NT2/D1 (cell line): ENCODE measurements at regions not wholly inside any gene's neighbourhood (a gene's known extent, or its start where the extent isn't known, plus 50 kb on each side); places are given as distances from the start of the nearest gene placed in this dataset.

Experiments
- DNase-seq: peaks from one replicate; pipeline ENCODE4 v3.0.0-alpha.2; 2011; ENCODE audit warnings: low read depth, low spot score
- H3K27me3 ChIP-seq: 2 replicates; pipeline ENCODE4 v1.6.0; 2011; ENCODE audit warnings: mild to moderate bottlenecking; ENCODE audit not compliant: insufficient read length, insufficient read depth
- H3K36me3 ChIP-seq: 2 replicates; pipeline ENCODE4 v1.6.1; 2011; ENCODE audit warnings: mild to moderate bottlenecking, low read length, mixed read lengths; ENCODE audit not compliant: insufficient read depth, insufficient read length
- H3K4me1 ChIP-seq: 2 replicates; pipeline ENCODE4 v1.5.1; 2011; ENCODE audit not compliant: insufficient read depth, insufficient read length
- H3K4me3 ChIP-seq: 2 replicates; pipeline ENCODE4 v1.5.1; 2011; ENCODE audit warnings: low read depth; ENCODE audit not compliant: insufficient read length
- H3K9ac ChIP-seq: 2 replicates; pipeline ENCODE4 v1.6.0; 2011; ENCODE audit warnings: low read depth; ENCODE audit not compliant: insufficient read length
- H3K9me3 ChIP-seq: 2 replicates; pipeline ENCODE4 v1.5.1; 2011; ENCODE audit warnings: mild to moderate bottlenecking, low read length; ENCODE audit not compliant: insufficient read depth
- SUZ12 ChIP-seq: IDR thresholded peaks from 2 replicates; pipeline ENCODE4 v1.6.1; 2011; ENCODE audit not compliant: insufficient read length, insufficient read depth; ENCODE audit errors: extremely low read depth
- YY1 ChIP-seq: IDR thresholded peaks from 2 replicates; pipeline ENCODE4 v1.6.1; 2011; ENCODE audit not compliant: insufficient read length, insufficient read depth
- ZNF274 ChIP-seq: IDR thresholded peaks from 2 replicates; pipeline ENCODE4 v1.6.1; 2011; ENCODE audit warnings: mild to moderate bottlenecking, low read depth, low read length

GRCh38 chr5:77948476-77948875 is 172.3 kb upstream of the TBCA start:
- Histone ChIP-seq H3K27me3 (peaks cover 25% of the 10 kb centered on the region), H3K9me3 (no peaks in the 10 kb centered on the region), H3K9ac (no peak overlapping the region), H3K36me3 (no peaks in the 10 kb centered on the region), H3K4me3 (no peak overlapping the region), H3K4me1 (no peaks in the 10 kb centered on the region)
- DNase-seq: no peak
- no peak for TF ChIP-seq ZNF274

GRCh38 chr5:77947041-77947428 is 170.9 kb upstream of the TBCA start:
- Histone ChIP-seq H3K4me1 (no peaks in the 10 kb centered on the region), H3K4me3 (no peak overlapping the region), H3K36me3 (no peaks in the 10 kb centered on the region), H3K9me3 (no peaks in the 10 kb centered on the region), H3K9ac (no peak overlapping the region), H3K27me3 (peaks cover 20% of the 10 kb centered on the region)
- DNase-seq: no peak
- TF ChIP-seq SUZ12 (no peak), ZNF274 (no peak), YY1 (no peak)

- no peak for DNase-seq
- Histone ChIP-seq H3K36me3 (no peaks in the 10 kb centered on the region), H3K4me3 (no peak overlapping the region)
Measured at GRCh38 chr5:77946381-77947040, 170.4 kb upstream of the TBCA start.

GRCh38 chr5:77945874-77946273 is 169.7 kb upstream of the TBCA start:
- H3K4me3 ChIP-seq: no peak overlapping the region
- no peaks in the 10 kb centered on the region for H3K4me1 ChIP-seq
- H3K27me3 ChIP-seq: peaks cover 9% of the 10 kb centered on the region
- DNase-seq: no peak
- TF ChIP-seq ZNF274: no peak
- no peak for TF ChIP-seq SUZ12
- no peak for TF ChIP-seq YY1
- H3K9me3 ChIP-seq: no peaks in the 10 kb centered on the region
- no peaks in the 10 kb centered on the region for H3K36me3 ChIP-seq
- no peak overlapping the region for H3K9ac ChIP-seq

More at GRCh38 chr5:77946381-77947040, 170.4 kb upstream of the TBCA start:
- H3K9me3 ChIP-seq: no peaks in the 10 kb centered on the region
- H3K9ac ChIP-seq: no peak overlapping the region
- H3K27me3 ChIP-seq: peaks cover 15% of the 10 kb centered on the region
- H3K4me1 ChIP-seq: no peaks in the 10 kb centered on the region
- TF ChIP-seq ZNF274: no peak
- TF ChIP-seq YY1: no peak
- TF ChIP-seq SUZ12: no peak

DNA sequence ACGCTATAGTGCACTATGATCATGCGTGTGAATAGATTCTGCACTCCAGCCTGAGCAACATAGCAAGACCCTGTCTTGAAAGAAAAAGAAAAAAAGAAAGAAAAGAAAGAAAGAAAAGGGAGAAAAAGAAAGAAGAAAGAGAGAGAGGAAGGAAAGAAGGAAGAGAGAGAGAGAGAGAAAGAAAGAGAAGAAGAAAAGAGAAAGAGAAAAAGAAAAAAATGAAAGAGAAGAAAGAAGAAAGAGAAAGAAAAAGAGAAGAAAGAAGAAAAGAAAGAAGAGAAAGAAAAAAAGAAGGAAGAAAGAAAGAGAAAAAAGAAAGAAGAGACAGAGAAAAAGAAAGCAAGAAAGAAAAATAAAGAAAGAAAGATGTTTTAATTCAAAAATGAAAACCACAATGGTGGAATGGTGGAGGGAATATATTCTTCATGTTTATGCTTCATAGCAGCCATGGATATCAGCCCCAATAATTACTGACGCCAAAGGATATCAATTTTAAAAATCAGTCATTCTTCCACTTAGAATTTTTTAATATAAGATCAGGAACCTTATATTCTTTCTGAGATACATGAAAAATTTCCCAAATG is 168.7 kb upstream of the TBCA start:
- peaks cover under 1% of the 10 kb centered on the region for H3K27me3 ChIP-seq
- no peak overlapping the region for H3K9ac ChIP-seq
- no peaks in the 10 kb centered on the region for H3K36me3 ChIP-seq
- DNase-seq: no peak
- TF ChIP-seq ZNF274 (no peak), SUZ12 (no peak)
- H3K4me1 ChIP-seq: no peaks in the 10 kb centered on the region
- H3K4me3 ChIP-seq: no peak overlapping the region
- H3K9me3 ChIP-seq: no peaks in the 10 kb centered on the region

DNA sequence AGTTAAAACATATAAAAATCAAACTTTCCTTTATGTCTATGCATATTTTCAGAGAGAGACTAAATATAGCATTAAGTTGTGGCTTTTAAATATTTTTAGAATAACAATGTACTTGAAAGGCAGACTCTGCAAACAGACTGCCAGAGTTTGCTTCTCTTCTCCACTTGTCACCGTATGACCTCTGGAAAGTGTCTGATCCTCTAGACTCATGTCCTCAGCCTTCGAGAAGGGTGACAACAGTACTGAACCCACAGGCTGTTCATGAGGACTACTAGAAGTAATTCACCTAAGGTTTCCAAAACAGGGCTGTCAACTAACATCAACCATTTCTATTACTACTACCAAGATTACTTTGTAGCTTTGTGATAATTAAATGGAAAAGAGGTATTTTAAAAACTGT is 167.7 kb upstream of the TBCA start:
- H3K9me3 ChIP-seq: no peaks in the 10 kb centered on the region
- no peak for DNase-seq
- H3K4me1 ChIP-seq: no peaks in the 10 kb centered on the region
- no peaks in the 10 kb centered on the region for H3K27me3 ChIP-seq
- H3K4me3 ChIP-seq: no peak overlapping the region
- no peak for TF ChIP-seq ZNF274
- TF ChIP-seq SUZ12: no peak
- no peak for TF ChIP-seq YY1
- H3K36me3 ChIP-seq: no peaks in the 10 kb centered on the region
- H3K9ac ChIP-seq: no peak overlapping the region

GRCh38 chr5:77942578-77943239 is 166.6 kb upstream of the TBCA start:
- Histone ChIP-seq H3K27me3 (no peaks in the 10 kb centered on the region), H3K9ac (no peak overlapping the region), H3K36me3 (no peaks in the 10 kb centered on the region), H3K4me1 (no peaks in the 10 kb centered on the region), H3K4me3 (no peak overlapping the region), H3K9me3 (no peaks in the 10 kb centered on the region)
- no peak for TF ChIP-seq YY1
- TF ChIP-seq SUZ12: no peak
- DNase-seq: no peak
